ENCODE measurements at regions not wholly inside any gene's neighbourhood (a gene's known extent, or its start where the extent isn't known, plus 50 kb on each side); places are given as distances from the start of the nearest gene placed in this dataset.

- TF ChIP-seq EZH2 (IDR thresholded peaks at IDR 0.05): no peak
- TF ChIP-seq POLR2AphosphoS5 (IDR thresholded peaks at IDR 0.05; ENCODE audit: borderline replicate concordance, low read depth, low read length): no peak
- TF ChIP-seq FOXP2 (optimal IDR thresholded peaks at IDR 0.05; ENCODE audit: control extremely low read depth, extremely low read length, insufficient read depth): no peak
Observed at GRCh38 chr1:79714664-79715063, 708.1 kb upstream of the ADGRL4 start.

Data from SK-N-MC (cell line).